Caco-2 (cell line): ENCODE measurements at regions not wholly inside any gene's neighbourhood (a gene's known extent, or its start where the extent isn't known, plus 50 kb on each side); places are given as distances from the start of the nearest gene placed in this dataset.

Experiments
- BruUV-seq: library from RNA; stranded (reverse); fragments of 400-500 nt; replicated peaks from 2 replicates; lab custom pipeline; 2021; lab: Mats Ljungman, UMichigan
- CTCF ChIA-PET: fragments of 300-600 bp; sonication (Branson Sonifier 250); formaldehyde crosslinking; loops from one replicate; lab custom pipeline; 2022; ENCODE audit warnings: antibody characterized with exemption; lab: Charles Lee
- POLR2A ChIA-PET: fragments of 300-600 bp; sonication (Branson Sonifier 250); formaldehyde crosslinking; loops from one replicate; lab custom pipeline; 2022; ENCODE audit warnings: antibody characterized with exemption; lab: Charles Lee
- DNase-seq, 2 experiments: peaks; one replicate each; pipeline versions ENCODE4 v3.0.0 to v3.0.0-alpha.2; 2020 to 2022
- H3K27me3 ChIP-seq: replicated peaks from 2 replicates; pipeline ENCODE4 v1.6.0; 2011; ENCODE audit warnings: low read length; ENCODE audit not compliant: control insufficient read depth, insufficient read depth
- H3K36me3 ChIP-seq: 2 replicates; pipeline ENCODE4 v1.5.1; 2011; ENCODE audit warnings: low read length; ENCODE audit not compliant: control insufficient read depth, insufficient read depth
- H3K4me1 ChIP-seq: fragments of 250-450 bp; sonication (Bioruptor Pico); 2 replicates; pipeline ENCODE4 v1.5.1; 2020; ENCODE audit warnings: mild to moderate bottlenecking
- H3K4me3 ChIP-seq: 2 replicates; pipeline ENCODE4 v1.5.1; 2011; ENCODE audit warnings: low read depth, mild to moderate bottlenecking, control low read depth, low read length
- H3K9me3 ChIP-seq: fragments of 250-450 bp; sonication (Bioruptor Pico); 2 replicates; pipeline ENCODE4 v1.5.1; 2020; ENCODE audit warnings: mild to moderate bottlenecking, moderate library complexity
- H3K27ac Mint-ChIP-seq: one replicate; pipeline ENCODE4 v1.8.0; 2022; ENCODE audit warnings: mixed read lengths; ENCODE audit not compliant: unreplicated experiment
- H3K27me3 Mint-ChIP-seq: one replicate; pipeline ENCODE4 v1.8.0; 2022; ENCODE audit warnings: mixed read lengths; ENCODE audit not compliant: insufficient read depth, unreplicated experiment
- H3K36me3 Mint-ChIP-seq: one replicate; pipeline ENCODE4 v1.8.0; 2022; ENCODE audit warnings: mild to moderate bottlenecking, mixed read lengths; ENCODE audit not compliant: insufficient read depth, unreplicated experiment
- H3K4me1 Mint-ChIP-seq: one replicate; pipeline ENCODE4 v1.8.0; 2022; ENCODE audit warnings: low read depth, mixed read lengths; ENCODE audit not compliant: unreplicated experiment
- H3K4me3 Mint-ChIP-seq: one replicate; pipeline ENCODE4 v1.8.0; 2022; ENCODE audit warnings: mild to moderate bottlenecking, moderate library complexity, mixed read lengths; ENCODE audit not compliant: unreplicated experiment
- H3K9me3 Mint-ChIP-seq: one replicate; pipeline ENCODE4 v1.8.0; 2022; ENCODE audit warnings: mixed read lengths; ENCODE audit not compliant: unreplicated experiment
- intact Hi-C: fragments of 100-400 bp; cut with micrococcal nuclease; formaldehyde crosslinking; loops from one replicate; pipeline ENCODE4 v1.10.0; 2022; ENCODE audit not compliant: unreplicated experiment
- TF ChIP-seq, protein P1 (sequence below), 2 experiments: fragments of 200-600 bp in 1 of 2; IDR thresholded peaks; 1 replicate in 1 of 2; 2 replicates in 1 of 2; pipeline versions ENCODE4 v1.5.1 to v1.8.0; 2011 to 2022; ENCODE audit warnings: antibody characterized with exemption in 1 of 2, control low read depth in 1 of 2, inconsistent platforms in 1 of 2, low read depth in 1 of 2, low read length in 1 of 2, mild to moderate bottlenecking in 1 of 2, moderate library complexity in 1 of 2; ENCODE audit not compliant: insufficient read depth in 1 of 2, severe bottlenecking in 1 of 2, unreplicated experiment in 1 of 2

DNA sequence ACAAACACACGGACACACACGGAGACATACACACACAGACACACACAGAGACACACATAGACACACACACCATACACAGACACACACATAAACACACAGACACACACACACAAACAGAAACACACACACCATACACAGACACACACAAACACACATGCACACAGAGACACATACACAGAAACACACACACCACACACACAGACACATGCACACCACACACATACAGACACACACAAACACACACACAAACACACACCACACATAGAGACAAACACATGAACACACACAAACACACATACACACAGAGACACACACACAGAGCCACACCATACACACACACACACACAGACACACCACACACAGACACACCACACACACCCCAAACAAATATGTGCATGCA lies 152.7 kb upstream of the FOXD4L5 start:
- POLR2A ChIA-PET = no interaction called here
- no TSS peak for BruUV-seq
- H3K27me3 Mint-ChIP-seq = no peaks in the 10 kb centered on the region
- no peak overlapping the region for H3K4me3 Mint-ChIP-seq
- CTCF ChIA-PET = no interaction called here
- no peaks in the 10 kb centered on the region for H3K27me3 ChIP-seq
- no peak overlapping the region for H3K27ac Mint-ChIP-seq
- no peaks in the 10 kb centered on the region for H3K9me3 ChIP-seq
- H3K36me3 ChIP-seq = no peaks in the 10 kb centered on the region
- no peak for DNase-seq
- H3K4me1 ChIP-seq = no peaks in the 10 kb centered on the region
- peaks cover 25% of the 10 kb centered on the region for H3K9me3 Mint-ChIP-seq
- intact Hi-C loops = no loop called here
- no peaks in the 10 kb centered on the region for H3K36me3 Mint-ChIP-seq
- no peak overlapping the region for H3K4me3 ChIP-seq
- TF ChIP-seq, protein P1, sequence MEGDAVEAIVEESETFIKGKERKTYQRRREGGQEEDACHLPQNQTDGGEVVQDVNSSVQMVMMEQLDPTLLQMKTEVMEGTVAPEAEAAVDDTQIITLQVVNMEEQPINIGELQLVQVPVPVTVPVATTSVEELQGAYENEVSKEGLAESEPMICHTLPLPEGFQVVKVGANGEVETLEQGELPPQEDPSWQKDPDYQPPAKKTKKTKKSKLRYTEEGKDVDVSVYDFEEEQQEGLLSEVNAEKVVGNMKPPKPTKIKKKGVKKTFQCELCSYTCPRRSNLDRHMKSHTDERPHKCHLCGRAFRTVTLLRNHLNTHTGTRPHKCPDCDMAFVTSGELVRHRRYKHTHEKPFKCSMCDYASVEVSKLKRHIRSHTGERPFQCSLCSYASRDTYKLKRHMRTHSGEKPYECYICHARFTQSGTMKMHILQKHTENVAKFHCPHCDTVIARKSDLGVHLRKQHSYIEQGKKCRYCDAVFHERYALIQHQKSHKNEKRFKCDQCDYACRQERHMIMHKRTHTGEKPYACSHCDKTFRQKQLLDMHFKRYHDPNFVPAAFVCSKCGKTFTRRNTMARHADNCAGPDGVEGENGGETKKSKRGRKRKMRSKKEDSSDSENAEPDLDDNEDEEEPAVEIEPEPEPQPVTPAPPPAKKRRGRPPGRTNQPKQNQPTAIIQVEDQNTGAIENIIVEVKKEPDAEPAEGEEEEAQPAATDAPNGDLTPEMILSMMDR (IDR thresholded peaks at IDR 0.05; ENCODE audit: insufficient read depth in 1 of 2, low read depth in 1 of 2, low read length in 1 of 2, severe bottlenecking in 1 of 2, unreplicated experiment in 1 of 2) = no peak
- no peaks in the 10 kb centered on the region for H3K4me1 Mint-ChIP-seq

DNA sequence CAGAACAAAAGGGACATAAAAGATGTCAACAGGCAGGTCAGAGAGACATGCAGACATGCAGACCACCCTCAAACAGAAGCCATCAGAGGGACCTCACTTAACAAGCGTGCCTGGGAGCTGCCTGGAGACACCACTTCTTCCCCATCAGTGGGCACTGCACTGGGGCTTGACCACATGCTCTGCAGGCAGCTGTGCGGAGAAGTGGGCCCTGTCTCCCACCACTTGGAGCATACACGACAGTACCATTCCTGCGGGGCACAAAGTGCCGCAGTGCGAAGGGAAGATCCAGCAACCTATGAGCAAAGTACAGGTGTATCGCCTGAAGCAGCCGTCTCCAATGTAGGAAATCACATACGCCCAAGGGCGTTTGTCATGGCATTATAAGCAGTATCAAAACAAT lies 150.5 kb upstream of the FOXD4L5 start:
- TF ChIP-seq, protein P1 (IDR thresholded peaks at IDR 0.05; ENCODE audit: insufficient read depth in 1 of 2, low read depth in 1 of 2, low read length in 1 of 2, severe bottlenecking in 1 of 2, unreplicated experiment in 1 of 2) = no peak
- no peak for DNase-seq
- H3K4me1 ChIP-seq = no peaks in the 10 kb centered on the region
- Mint-ChIP-seq H3K9me3 (peaks cover 30% of the 10 kb centered on the region), H3K36me3 (no peaks in the 10 kb centered on the region), H3K27me3 (no peaks in the 10 kb centered on the region), H3K27ac (no peak overlapping the region), H3K4me1 (no peaks in the 10 kb centered on the region), H3K4me3 (no peak overlapping the region)
- no peaks in the 10 kb centered on the region for H3K36me3 ChIP-seq
- H3K4me3 ChIP-seq = no peak overlapping the region
- intact Hi-C loops = no loop called here
- BruUV-seq = no TSS peak
- ChIA-PET POLR2A (no interaction called here), CTCF (no interaction called here)
- H3K9me3 ChIP-seq = no peaks in the 10 kb centered on the region
- no peaks in the 10 kb centered on the region for H3K27me3 ChIP-seq

DNA sequence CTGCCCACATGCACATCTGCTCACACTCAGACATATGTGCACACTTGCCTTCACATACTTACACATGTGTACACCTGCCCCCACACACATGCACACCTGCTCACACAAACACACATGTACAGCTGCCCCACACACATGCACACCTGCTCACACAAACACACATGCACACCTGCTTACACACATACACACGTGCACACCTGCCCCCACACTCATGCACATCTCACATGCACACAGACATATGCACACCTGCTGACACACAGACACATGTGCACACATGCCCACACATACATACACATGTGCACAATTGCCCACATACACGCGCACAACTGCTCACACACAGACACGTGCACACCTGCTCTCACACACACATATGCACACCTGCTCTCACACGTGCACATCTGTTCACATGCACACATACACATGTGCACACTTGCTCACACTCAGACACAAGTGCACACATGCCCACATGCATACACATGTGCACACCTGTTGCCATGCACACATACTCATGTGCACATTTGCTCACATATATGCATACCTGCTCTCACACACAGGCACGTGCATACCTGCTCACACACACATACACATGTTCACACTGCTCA lies 147.8 kb upstream of the FOXD4L5 start:
- no peaks in the 10 kb centered on the region for H3K9me3 ChIP-seq

More for the DNA sequence above, 147.8 kb upstream of the FOXD4L5 start:
- BruUV-seq = no TSS peak
- Mint-ChIP-seq H3K4me1 (no peaks in the 10 kb centered on the region), H3K9me3 (peaks cover 24% of the 10 kb centered on the region), H3K36me3 (no peaks in the 10 kb centered on the region), H3K4me3 (no peak overlapping the region), H3K27ac (no peak overlapping the region), H3K27me3 (no peaks in the 10 kb centered on the region)
- DNase-seq = no peak
- ChIA-PET POLR2A (no interaction called here), CTCF (no interaction called here)
- TF ChIP-seq, protein P1 (IDR thresholded peaks at IDR 0.05; ENCODE audit: insufficient read depth in 1 of 2, low read depth in 1 of 2, low read length in 1 of 2, severe bottlenecking in 1 of 2, unreplicated experiment in 1 of 2) = no peak
- no peaks in the 10 kb centered on the region for H3K27me3 ChIP-seq
- no peak overlapping the region for H3K4me3 ChIP-seq
- no peaks in the 10 kb centered on the region for H3K36me3 ChIP-seq
- intact Hi-C loops = no loop called here
- no peaks in the 10 kb centered on the region for H3K4me1 ChIP-seq
